PFSK-1 (cell line): ENCODE measurements at regions not wholly inside any gene's neighbourhood (a gene's known extent, or its start where the extent isn't known, plus 50 kb on each side); places are given as distances from the start of the nearest gene placed in this dataset.

ENCODE experiments used
- FOXP2 ChIP-seq: optimal IDR thresholded peaks from 2 replicates; pipeline ENCODE3; 2011; ENCODE audit warnings: borderline replicate concordance, control low read depth, inconsistent platforms; ENCODE audit not compliant: insufficient read depth; ENCODE audit errors: extremely low read length, extremely low read depth
- POLR2AphosphoS5 ChIP-seq: IDR thresholded peaks from 2 replicates; pipeline ENCODE4 v1.6.1; 2012; ENCODE audit warnings: low read depth, mild to moderate bottlenecking, control low read depth, low read length, moderate library complexity
- SIN3A ChIP-seq: IDR thresholded peaks from 2 replicates; pipeline ENCODE4 v1.6.1; 2012; ENCODE audit warnings: mild to moderate bottlenecking, low read length, moderate library complexity, borderline replicate concordance; ENCODE audit not compliant: insufficient read depth
- TAF1 ChIP-seq: IDR thresholded peaks from 2 replicates; pipeline ENCODE4 v1.6.1; 2012; ENCODE audit warnings: low read length, control low read depth, borderline replicate concordance; ENCODE audit not compliant: insufficient read depth
- TF ChIP-seq, protein P1 (sequence below), 2 experiments: IDR thresholded peaks; 2 replicates each; pipeline versions ENCODE4 v1.6.1 to v1.8.0; 2011 to 2012; ENCODE audit warnings: low read depth in 2 of 2, low read length in 2 of 2, control low read depth in 1 of 2, inconsistent platforms in 1 of 2, mild to moderate bottlenecking in 1 of 2, moderate library complexity in 1 of 2; ENCODE audit not compliant: insufficient read depth in 1 of 2

DNA sequence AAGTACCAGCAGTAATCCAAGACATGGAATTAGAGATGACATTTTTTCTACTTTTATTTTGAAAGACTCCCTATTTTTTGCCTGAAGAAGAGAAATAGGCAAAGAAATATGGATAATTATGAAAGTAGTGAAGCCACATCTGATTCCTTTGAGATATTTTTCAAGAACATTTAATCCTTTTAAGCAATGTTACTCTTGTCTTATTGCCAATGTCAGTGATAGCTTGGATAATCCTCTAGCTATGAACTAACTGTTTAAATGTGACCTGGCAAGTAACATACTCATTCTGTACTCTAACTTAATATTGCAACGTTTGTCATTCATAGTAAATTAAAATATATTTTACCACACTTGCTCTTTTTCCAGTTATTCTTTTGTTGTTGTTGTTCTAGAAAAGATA is 181.3 kb downstream of the VEGFC start:
- TF ChIP-seq, protein P1, sequence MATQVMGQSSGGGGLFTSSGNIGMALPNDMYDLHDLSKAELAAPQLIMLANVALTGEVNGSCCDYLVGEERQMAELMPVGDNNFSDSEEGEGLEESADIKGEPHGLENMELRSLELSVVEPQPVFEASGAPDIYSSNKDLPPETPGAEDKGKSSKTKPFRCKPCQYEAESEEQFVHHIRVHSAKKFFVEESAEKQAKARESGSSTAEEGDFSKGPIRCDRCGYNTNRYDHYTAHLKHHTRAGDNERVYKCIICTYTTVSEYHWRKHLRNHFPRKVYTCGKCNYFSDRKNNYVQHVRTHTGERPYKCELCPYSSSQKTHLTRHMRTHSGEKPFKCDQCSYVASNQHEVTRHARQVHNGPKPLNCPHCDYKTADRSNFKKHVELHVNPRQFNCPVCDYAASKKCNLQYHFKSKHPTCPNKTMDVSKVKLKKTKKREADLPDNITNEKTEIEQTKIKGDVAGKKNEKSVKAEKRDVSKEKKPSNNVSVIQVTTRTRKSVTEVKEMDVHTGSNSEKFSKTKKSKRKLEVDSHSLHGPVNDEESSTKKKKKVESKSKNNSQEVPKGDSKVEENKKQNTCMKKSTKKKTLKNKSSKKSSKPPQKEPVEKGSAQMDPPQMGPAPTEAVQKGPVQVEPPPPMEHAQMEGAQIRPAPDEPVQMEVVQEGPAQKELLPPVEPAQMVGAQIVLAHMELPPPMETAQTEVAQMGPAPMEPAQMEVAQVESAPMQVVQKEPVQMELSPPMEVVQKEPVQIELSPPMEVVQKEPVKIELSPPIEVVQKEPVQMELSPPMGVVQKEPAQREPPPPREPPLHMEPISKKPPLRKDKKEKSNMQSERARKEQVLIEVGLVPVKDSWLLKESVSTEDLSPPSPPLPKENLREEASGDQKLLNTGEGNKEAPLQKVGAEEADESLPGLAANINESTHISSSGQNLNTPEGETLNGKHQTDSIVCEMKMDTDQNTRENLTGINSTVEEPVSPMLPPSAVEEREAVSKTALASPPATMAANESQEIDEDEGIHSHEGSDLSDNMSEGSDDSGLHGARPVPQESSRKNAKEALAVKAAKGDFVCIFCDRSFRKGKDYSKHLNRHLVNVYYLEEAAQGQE (IDR thresholded peaks at IDR 0.05; ENCODE audit: insufficient read depth in 1 of 2, low read depth in 2 of 2, low read length in 2 of 2), result no peak
- TF ChIP-seq POLR2AphosphoS5 (no peak), SIN3A (no peak), FOXP2 (no peak), TAF1 (no peak)

DNA sequence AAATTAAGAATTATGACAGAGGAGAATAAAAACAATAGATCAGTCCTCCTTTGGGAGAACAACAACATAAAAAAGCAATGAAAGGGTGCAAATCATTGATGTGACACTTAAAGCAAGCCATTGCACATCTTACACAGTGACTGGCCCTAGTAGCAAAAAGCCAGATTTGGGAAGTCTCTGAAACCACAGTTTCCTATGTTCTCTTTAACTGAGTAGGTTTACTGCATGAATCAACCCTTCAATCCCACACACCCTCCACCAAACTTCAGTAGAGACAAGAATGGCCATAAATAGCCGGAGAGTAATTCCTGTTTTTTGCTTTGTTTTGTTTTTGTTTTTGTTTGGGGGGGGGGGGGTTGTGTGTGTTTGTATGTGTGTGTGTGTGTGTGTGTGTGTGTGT is 180.8 kb downstream of the VEGFC start:
- TF ChIP-seq FOXP2, result no peak
- TF ChIP-seq POLR2AphosphoS5, result no peak
- TF ChIP-seq TAF1, result no peak
- TF ChIP-seq, protein P1 (IDR thresholded peaks at IDR 0.05; ENCODE audit: insufficient read depth in 1 of 2, low read depth in 2 of 2, low read length in 2 of 2), result no peak
- no peak for TF ChIP-seq SIN3A

GRCh38 chr4:176614793-176615192 is 177.9 kb downstream of the VEGFC start:
- TF ChIP-seq POLR2AphosphoS5 (no peak), SIN3A (no peak), FOXP2 (no peak), TAF1 (no peak)
- TF ChIP-seq, protein P1 (IDR thresholded peaks at IDR 0.05; ENCODE audit: insufficient read depth in 1 of 2, low read depth in 2 of 2, low read length in 2 of 2), result no peak

- TF ChIP-seq, protein P1 (IDR thresholded peaks at IDR 0.05; ENCODE audit: insufficient read depth in 1 of 2, low read depth in 2 of 2, low read length in 2 of 2), result no peak
- TF ChIP-seq FOXP2 (no peak), TAF1 (no peak), POLR2AphosphoS5 (no peak), SIN3A (no peak)
Measured at GRCh38 chr4:176616151-176616550, 176.6 kb downstream of the VEGFC start.

GRCh38 chr4:176618138-176618537 is 174.6 kb downstream of the VEGFC start:
- TF ChIP-seq SIN3A (no peak), FOXP2 (no peak), POLR2AphosphoS5 (no peak), TAF1 (no peak)
- TF ChIP-seq, protein P1 (IDR thresholded peaks at IDR 0.05; ENCODE audit: insufficient read depth in 1 of 2, low read depth in 2 of 2, low read length in 2 of 2), result no peak
